H9 (cell line): ENCODE measurements at regions not wholly inside any gene's neighbourhood (a gene's known extent, or its start where the extent isn't known, plus 50 kb on each side); places are given as distances from the start of the nearest gene placed in this dataset.

Experiments
- DNase-seq: peaks from one replicate; pipeline ENCODE4 v3.0.0-alpha.2; 2017
- H2AFZ ChIP-seq: one replicate; pipeline ENCODE4 v1.6.1; 2013; ENCODE audit warnings: mild to moderate bottlenecking, low read length, control low read depth, moderate library complexity
- H2AK5ac ChIP-seq: 2 replicates; pipeline ENCODE4 v1.6.1; 2013; ENCODE audit warnings: low read length, control low read depth, mixed read lengths; ENCODE audit not compliant: insufficient read length
- H2BK120ac ChIP-seq: one replicate; pipeline ENCODE4 v1.6.1; 2013; ENCODE audit warnings: low read depth, mild to moderate bottlenecking, low read length, control low read depth, inconsistent platforms; ENCODE audit not compliant: poor library complexity, severe bottlenecking
- H2BK12ac ChIP-seq: 2 replicates; pipeline ENCODE4 v1.6.1; 2013; ENCODE audit warnings: low read length, control low read depth, mixed read lengths, low read depth; ENCODE audit not compliant: insufficient read length
- H2BK15ac ChIP-seq: 2 replicates; pipeline ENCODE4 v1.6.1; 2013; ENCODE audit warnings: low read depth, low read length, control low read depth
- H2BK20ac ChIP-seq: one replicate; pipeline ENCODE4 v1.6.1; 2013; ENCODE audit warnings: low read depth, mild to moderate bottlenecking, low read length, control low read depth, inconsistent platforms; ENCODE audit not compliant: poor library complexity, severe bottlenecking
- H2BK5ac ChIP-seq: 2 replicates; pipeline ENCODE4 v1.6.1; 2013; ENCODE audit warnings: low read length, control low read depth, mixed read lengths; ENCODE audit not compliant: insufficient read length
- H3K14ac ChIP-seq: 2 replicates; pipeline ENCODE4 v1.6.1; 2013; ENCODE audit warnings: low read length, control low read depth; ENCODE audit not compliant: insufficient read depth
- H3K18ac ChIP-seq: 2 replicates; pipeline ENCODE4 v1.6.1; 2013; ENCODE audit warnings: low read depth, mild to moderate bottlenecking, mixed read lengths, low read length, control low read depth; ENCODE audit not compliant: insufficient read length
- H3K23ac ChIP-seq: 2 replicates; pipeline ENCODE4 v1.6.1; 2013; ENCODE audit warnings: low read length, control low read depth, mixed read lengths, low read depth; ENCODE audit not compliant: insufficient read length
- H3K23me2 ChIP-seq: 2 replicates; pipeline ENCODE4 v1.6.1; 2013; ENCODE audit warnings: low read depth, mild to moderate bottlenecking, mixed read lengths, low read length, control low read depth; ENCODE audit not compliant: insufficient read length, poor library complexity, severe bottlenecking
- H3K27ac ChIP-seq: 2 replicates; pipeline ENCODE4 v1.5.1; 2013; ENCODE audit warnings: low read length, control low read depth, mixed read lengths, low read depth; ENCODE audit not compliant: insufficient read length
- H3K27me3 ChIP-seq: 2 replicates; pipeline ENCODE4 v1.6.1; 2013; ENCODE audit warnings: low read length, control low read depth, inconsistent platforms; ENCODE audit not compliant: insufficient read depth
- H3K4ac ChIP-seq: 2 replicates; pipeline ENCODE4 v1.6.1; 2013; ENCODE audit warnings: low read depth, mild to moderate bottlenecking, control low read depth, inconsistent platforms, low read length, moderate library complexity
- H3K4me1 ChIP-seq: 2 replicates; pipeline ENCODE4 v1.6.1; 2013; ENCODE audit warnings: low read length, control low read depth, inconsistent platforms; ENCODE audit not compliant: insufficient read depth
- H3K4me2 ChIP-seq: 2 replicates; pipeline ENCODE4 v1.6.1; 2013; ENCODE audit warnings: low read length, control low read depth, mixed read lengths; ENCODE audit not compliant: insufficient read length, insufficient read depth
- H3K56ac ChIP-seq: 2 replicates; pipeline ENCODE4 v1.6.1; 2013; ENCODE audit warnings: low read depth, mild to moderate bottlenecking, mixed read lengths, low read length, control low read depth; ENCODE audit not compliant: insufficient read length
- H3K79me1 ChIP-seq: 2 replicates; pipeline ENCODE4 v1.6.1; 2013; ENCODE audit warnings: low read depth, mild to moderate bottlenecking, moderate library complexity, low read length, control low read depth, inconsistent platforms; ENCODE audit not compliant: insufficient read depth, poor library complexity, severe bottlenecking
- H3K79me2 ChIP-seq: 2 replicates; pipeline ENCODE4 v1.6.1; 2013; ENCODE audit warnings: low read length, control low read depth, inconsistent platforms; ENCODE audit not compliant: insufficient read depth
- H3K9ac ChIP-seq: 2 replicates; pipeline ENCODE4 v1.6.1; 2013; ENCODE audit warnings: low read length, control low read depth, mixed read lengths; ENCODE audit not compliant: insufficient read length; ENCODE audit errors: extremely low read depth
- H3K9me3 ChIP-seq: one replicate; pipeline ENCODE4 v1.6.1; 2013; ENCODE audit warnings: low read depth, low read length, inconsistent platforms; ENCODE audit not compliant: control insufficient read depth
- H3T11ph ChIP-seq: one replicate; pipeline ENCODE4 v1.6.1; 2013; ENCODE audit warnings: mild to moderate bottlenecking, low read length, control low read depth, inconsistent platforms
- H4K20me1 ChIP-seq: one replicate; pipeline ENCODE4 v1.6.1; 2013; ENCODE audit not compliant: control insufficient read depth, insufficient read length, insufficient read depth
- H4K5ac ChIP-seq: 2 replicates; pipeline ENCODE4 v1.6.1; 2013; ENCODE audit warnings: low read depth, mild to moderate bottlenecking, mixed read lengths, low read length, control low read depth; ENCODE audit not compliant: insufficient read length
- H4K8ac ChIP-seq: replicated peaks from 2 replicates; pipeline ENCODE4 v1.6.1; 2013; ENCODE audit warnings: low read length, control low read depth, mixed read lengths, low read depth; ENCODE audit not compliant: insufficient read length
- H4K91ac ChIP-seq: 2 replicates; pipeline ENCODE4 v1.6.1; 2013; ENCODE audit warnings: low read depth, mild to moderate bottlenecking, moderate library complexity, mixed read lengths, low read length, control low read depth; ENCODE audit not compliant: insufficient read length
- H3K27ac Mint-ChIP-seq, 3 experiments: 2 replicates in 2 of 3; 3 replicates in 1 of 3; pipeline ENCODE4 v1.8.0; 2020 to 2021; ENCODE audit warnings: mixed read lengths in 3 of 3, mild to moderate bottlenecking in 1 of 3, moderate library complexity in 1 of 3
- H3K27me3 Mint-ChIP-seq: 2 replicates; pipeline ENCODE4 v1.8.0; 2021; ENCODE audit warnings: low read depth, mild to moderate bottlenecking, moderate library complexity, mixed read lengths
- H3K36me3 Mint-ChIP-seq, 3 experiments: 2 replicates in 2 of 3; 3 replicates in 1 of 3; pipeline ENCODE4 v1.8.0; 2020 to 2021; ENCODE audit warnings: low read depth in 3 of 3, mixed read lengths in 3 of 3; ENCODE audit not compliant: insufficient read depth in 1 of 3
- H3K4me1 Mint-ChIP-seq, 2 experiments: 2 replicates each; pipeline ENCODE4 v1.8.0; 2020; ENCODE audit warnings: mixed read lengths in 2 of 2
- H3K4me3 Mint-ChIP-seq, 2 experiments: 2 replicates in 1 of 2; 3 replicates in 1 of 2; pipeline ENCODE4 v1.8.0; 2020 to 2021; ENCODE audit warnings: mild to moderate bottlenecking in 2 of 2, mixed read lengths in 2 of 2, moderate library complexity in 1 of 2
- H3K9me3 Mint-ChIP-seq, 2 experiments: 2 replicates in 1 of 2; 3 replicates in 1 of 2; pipeline ENCODE4 v1.8.0; 2020; ENCODE audit warnings: mild to moderate bottlenecking in 2 of 2, mixed read lengths in 2 of 2, moderate library complexity in 1 of 2
- CTCF ChIP-seq: fragments of 200-600 bp; sonication (generic); conservative IDR thresholded peaks from 3 replicates; pipeline ENCODE4 v1.8.0; 2021; ENCODE audit warnings: antibody characterized with exemption, mild to moderate bottlenecking
- WGBS: extraction: QIAGEN DNeasy Blood & Tissue Kit; methylation state at CpG from one replicate; pipeline ENCODE4 v1.1.7; 2013; ENCODE audit warnings: missing lambda C conversion rate, low lambda C conversion rate, mixed read lengths; ENCODE audit not compliant: insufficient read length; ENCODE audit errors: extremely low coverage; 5-methylcytosine and 5-hydroxymethylcytosine counted together

- peak overlapping the region; percentile 36; the same call in 1 of the 2 replicates for H3K14ac ChIP-seq
- H3K9me3 Mint-ChIP-seq = peaks cover 2 to 3% of the 10 kb centered on the region in 2 experiments; a peak in 2 of 5 replicates
- no peak for TF ChIP-seq CTCF
- no peak overlapping the region for H3K4ac ChIP-seq
- no peaks in the 10 kb centered on the region for H3K27me3 ChIP-seq
- no peak overlapping the region for H2BK5ac ChIP-seq
- no peak for DNase-seq
- no peaks in the 10 kb centered on the region for H3K9me3 ChIP-seq
- H2BK120ac ChIP-seq = peak overlapping the region; percentile 92
- H2AK5ac ChIP-seq = peak overlapping the region; percentile 60
- H3K27ac ChIP-seq = no peak overlapping the region
- H4K5ac ChIP-seq = no peak overlapping the region
- peaks cover 5 to 16% of the 10 kb centered on the region in 2 experiments for H3K4me1 Mint-ChIP-seq
- H3K27me3 Mint-ChIP-seq = peaks cover 2% of the 10 kb centered on the region
- H2BK12ac ChIP-seq = no peak overlapping the region
- no peak overlapping the region for H3K23ac ChIP-seq
- H4K8ac ChIP-seq = no peak overlapping the region
- H3K9ac ChIP-seq = no peak overlapping the region
- no peaks in the 10 kb centered on the region for H3K4me1 ChIP-seq
- no peaks in the 10 kb centered on the region; a peak in 1 of 7 replicates for H3K36me3 Mint-ChIP-seq
- H4K91ac ChIP-seq = no peak overlapping the region
- H3K79me1 ChIP-seq = no peaks in the 10 kb centered on the region
- peak overlapping the region; percentile 74 for H3T11ph ChIP-seq
- no peak overlapping the region for H3K27ac Mint-ChIP-seq
- no peak overlapping the region for H3K4me2 ChIP-seq
- H3K18ac ChIP-seq = peak overlapping the region; percentile 90
- WGBS = no CpG with 5 or more reads among the region's 11 CpGs
- H3K23me2 ChIP-seq = no peaks in the 10 kb centered on the region
- no peak overlapping the region for H3K56ac ChIP-seq
- H3K4me3 Mint-ChIP-seq = no peak overlapping the region
- H2BK15ac ChIP-seq = no peak overlapping the region
- H2BK20ac ChIP-seq = no peak overlapping the region
- H3K79me2 ChIP-seq = no peaks in the 10 kb centered on the region
- no peaks in the 10 kb centered on the region for H4K20me1 ChIP-seq
- no peak overlapping the region for H2AFZ ChIP-seq
Observed at GRCh38 chr5:1983919-1984695, 101.4 kb upstream of the IRX4 start.
